Nephron (organoid): ENCODE measurements at regions not wholly inside any gene's neighbourhood (a gene's known extent, or its start where the extent isn't known, plus 50 kb on each side); places are given as distances from the start of the nearest gene placed in this dataset.
"Not testable (repeated sequence)": the region's sequence is repeated elsewhere in the genome, so short reads cannot be mapped to it uniquely, and the experiment has no call there.

Experiments
- H3K27ac Mint-ChIP-seq, 3 experiments: 2 replicates each; pipeline ENCODE4 v1.8.0; 2020; ENCODE audit warnings: mixed read lengths in 3 of 3, mild to moderate bottlenecking in 2 of 3, moderate library complexity in 1 of 3
- H3K27me3 Mint-ChIP-seq: 2 replicates; pipeline ENCODE4 v1.8.0; 2021; ENCODE audit warnings: low read depth, mild to moderate bottlenecking, moderate library complexity, mixed read lengths
- H3K36me3 Mint-ChIP-seq: 2 replicates; pipeline ENCODE4 v1.8.0; 2020; ENCODE audit warnings: low read depth, mixed read lengths
- H3K4me1 Mint-ChIP-seq: 2 replicates; pipeline ENCODE4 v1.8.0; 2020; ENCODE audit warnings: mixed read lengths
- H3K4me3 Mint-ChIP-seq, 3 experiments: 2 replicates each; pipeline ENCODE4 v1.8.0; 2020; ENCODE audit warnings: mild to moderate bottlenecking in 3 of 3, mixed read lengths in 3 of 3, moderate library complexity in 2 of 3
- H3K9me3 Mint-ChIP-seq: 2 replicates; pipeline ENCODE4 v1.8.0; 2020; ENCODE audit warnings: mixed read lengths
- TF ChIP-seq, protein P1 (sequence below), 3 experiments: fragments of 200-600 bp; sonication (generic); IDR thresholded peaks; one replicate each; pipeline ENCODE4 v1.5.0; 2021; ENCODE audit warnings: antibody characterized with exemption in 3 of 3; ENCODE audit not compliant: unreplicated experiment in 3 of 3

DNA sequence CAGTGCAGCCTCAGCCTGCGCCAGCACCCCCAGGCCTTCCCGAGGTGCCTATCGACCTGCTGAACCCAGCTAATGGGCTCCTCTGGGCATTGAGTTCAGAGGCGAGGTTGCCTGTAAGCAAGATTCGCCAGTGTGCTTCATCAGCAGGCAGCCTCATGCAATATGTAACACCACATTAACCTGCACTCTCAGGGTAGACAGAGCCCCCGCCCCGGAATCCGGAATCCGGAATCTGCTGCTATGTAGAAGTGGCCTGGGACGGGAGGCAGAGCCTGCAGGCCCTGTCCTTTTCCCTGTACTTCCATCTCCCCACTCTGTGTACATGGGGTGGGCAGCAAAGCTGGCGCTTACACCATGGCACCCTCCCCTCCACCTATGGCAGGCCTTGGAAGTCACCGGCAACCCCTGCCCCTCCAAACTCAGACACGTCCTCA lies 83.9 kb upstream of the RET start:
- no peak overlapping the region for H3K27ac Mint-ChIP-seq
- peaks cover 6% of the 10 kb centered on the region for H3K27me3 Mint-ChIP-seq
- TF ChIP-seq, protein P1, sequence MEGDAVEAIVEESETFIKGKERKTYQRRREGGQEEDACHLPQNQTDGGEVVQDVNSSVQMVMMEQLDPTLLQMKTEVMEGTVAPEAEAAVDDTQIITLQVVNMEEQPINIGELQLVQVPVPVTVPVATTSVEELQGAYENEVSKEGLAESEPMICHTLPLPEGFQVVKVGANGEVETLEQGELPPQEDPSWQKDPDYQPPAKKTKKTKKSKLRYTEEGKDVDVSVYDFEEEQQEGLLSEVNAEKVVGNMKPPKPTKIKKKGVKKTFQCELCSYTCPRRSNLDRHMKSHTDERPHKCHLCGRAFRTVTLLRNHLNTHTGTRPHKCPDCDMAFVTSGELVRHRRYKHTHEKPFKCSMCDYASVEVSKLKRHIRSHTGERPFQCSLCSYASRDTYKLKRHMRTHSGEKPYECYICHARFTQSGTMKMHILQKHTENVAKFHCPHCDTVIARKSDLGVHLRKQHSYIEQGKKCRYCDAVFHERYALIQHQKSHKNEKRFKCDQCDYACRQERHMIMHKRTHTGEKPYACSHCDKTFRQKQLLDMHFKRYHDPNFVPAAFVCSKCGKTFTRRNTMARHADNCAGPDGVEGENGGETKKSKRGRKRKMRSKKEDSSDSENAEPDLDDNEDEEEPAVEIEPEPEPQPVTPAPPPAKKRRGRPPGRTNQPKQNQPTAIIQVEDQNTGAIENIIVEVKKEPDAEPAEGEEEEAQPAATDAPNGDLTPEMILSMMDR (IDR thresholded peaks at IDR 0.05; ENCODE audit: unreplicated experiment in 3 of 3): no peak
- H3K4me1 Mint-ChIP-seq: peaks cover 6% of the 10 kb centered on the region
- no peaks in the 10 kb centered on the region for H3K36me3 Mint-ChIP-seq
- H3K9me3 Mint-ChIP-seq: no peaks in the 10 kb centered on the region
- H3K4me3 Mint-ChIP-seq: no peak overlapping the region

DNA sequence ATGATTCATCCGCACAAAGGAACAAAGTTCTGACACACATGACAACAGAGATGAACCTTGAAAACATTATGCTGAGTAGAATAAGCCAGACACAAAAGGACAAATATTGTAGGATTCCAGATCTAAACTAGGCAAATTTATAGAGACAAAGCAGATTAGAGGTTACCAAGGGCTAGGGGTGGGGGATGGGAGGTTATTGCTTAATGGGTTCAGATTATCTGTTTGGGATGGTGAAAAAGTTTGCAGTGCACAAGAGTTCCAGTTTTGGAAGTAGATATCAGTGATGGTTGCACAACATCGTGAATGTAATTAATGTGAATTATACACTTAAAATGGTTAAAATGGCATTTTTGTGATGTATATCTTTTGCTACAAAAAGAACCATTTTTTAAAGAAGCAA lies 82.0 kb upstream of the RET start:
- H3K27ac Mint-ChIP-seq, H3K36me3 Mint-ChIP-seq, H3K27me3 Mint-ChIP-seq, H3K4me3 Mint-ChIP-seq, H3K4me1 Mint-ChIP-seq, H3K9me3 Mint-ChIP-seq: not testable (repeated sequence)

DNA sequence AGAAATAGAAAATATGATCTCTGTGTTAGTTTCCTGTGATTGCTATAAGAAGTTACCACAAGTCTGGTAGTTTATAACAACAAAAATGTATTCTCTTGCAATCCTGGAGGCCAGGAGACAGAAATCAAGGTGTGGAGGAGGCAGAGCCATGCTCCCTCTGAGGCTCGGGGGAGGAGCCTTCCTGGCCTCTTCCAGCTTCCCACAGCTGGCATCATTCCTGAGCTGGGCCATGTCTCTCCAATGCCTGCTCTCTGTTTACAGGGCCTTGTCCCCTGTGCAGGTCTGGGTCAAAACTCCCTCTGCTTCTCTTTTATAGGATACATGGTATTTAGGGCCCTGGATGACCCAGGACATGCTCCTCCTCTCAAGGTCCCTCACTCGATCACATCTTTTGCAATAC lies 81.3 kb upstream of the RET start:
- no peak overlapping the region for H3K4me3 Mint-ChIP-seq

GRCh38 chr10:42996588-42996987 lies 80.3 kb upstream of the RET start:
- no peak overlapping the region for H3K4me3 Mint-ChIP-seq
- no peaks in the 10 kb centered on the region for H3K27me3 Mint-ChIP-seq
- TF ChIP-seq, protein P1 (IDR thresholded peaks at IDR 0.05; ENCODE audit: unreplicated experiment in 3 of 3): no peak
- H3K36me3 Mint-ChIP-seq: no peaks in the 10 kb centered on the region
- H3K9me3 Mint-ChIP-seq: no peaks in the 10 kb centered on the region
- no peaks in the 10 kb centered on the region for H3K4me1 Mint-ChIP-seq
- H3K27ac Mint-ChIP-seq: no peak overlapping the region

More for the DNA sequence above, 81.3 kb upstream of the RET start:
- TF ChIP-seq, protein P1 (IDR thresholded peaks at IDR 0.05; ENCODE audit: unreplicated experiment in 3 of 3): no peak
- Mint-ChIP-seq H3K9me3 (no peaks in the 10 kb centered on the region), H3K27me3 (no peaks in the 10 kb centered on the region), H3K4me1 (no peaks in the 10 kb centered on the region), H3K36me3 (no peaks in the 10 kb centered on the region), H3K27ac (no peak overlapping the region)

DNA sequence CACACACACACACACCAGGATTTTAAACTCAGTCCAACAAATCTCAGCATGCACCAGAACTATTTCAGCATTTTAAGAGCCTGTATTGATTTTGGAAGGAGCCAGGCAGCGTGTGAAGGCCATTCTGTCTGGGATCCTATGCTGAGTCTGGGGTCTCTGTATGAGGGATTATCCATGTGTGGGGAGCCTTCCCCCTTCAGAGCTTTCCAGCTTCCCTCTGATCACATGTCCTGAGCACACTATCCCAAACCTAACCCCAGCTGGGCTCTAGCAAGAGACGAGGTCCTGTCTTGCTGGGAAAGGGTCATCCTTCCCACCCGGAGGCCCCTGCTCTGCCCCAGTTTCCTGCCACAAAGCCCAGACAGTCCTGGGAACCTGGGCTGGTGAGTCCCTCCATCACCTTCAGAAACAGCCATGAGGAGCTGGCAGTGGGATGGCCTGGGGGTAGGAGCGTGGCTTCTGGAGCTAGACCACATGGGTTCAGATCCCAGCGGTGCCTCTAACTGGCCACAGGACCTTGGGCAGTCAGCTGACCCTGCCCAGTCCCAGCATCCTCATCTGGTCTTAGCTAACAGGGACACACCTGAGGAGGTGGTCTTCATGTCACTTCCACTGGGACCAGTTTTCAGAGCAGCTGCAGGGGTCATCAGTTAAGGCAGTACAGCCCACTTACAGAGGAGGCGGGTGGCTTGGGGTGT lies 79.6 kb upstream of the RET start:
- TF ChIP-seq, protein P1 (IDR thresholded peaks at IDR 0.05; ENCODE audit: unreplicated experiment in 3 of 3): no peak
- H3K27ac Mint-ChIP-seq: no peak overlapping the region
- no peak overlapping the region for H3K4me3 Mint-ChIP-seq
- H3K36me3 Mint-ChIP-seq: no peaks in the 10 kb centered on the region
- H3K27me3 Mint-ChIP-seq: no peaks in the 10 kb centered on the region
- H3K4me1 Mint-ChIP-seq: no peaks in the 10 kb centered on the region
- H3K9me3 Mint-ChIP-seq: no peaks in the 10 kb centered on the region

DNA sequence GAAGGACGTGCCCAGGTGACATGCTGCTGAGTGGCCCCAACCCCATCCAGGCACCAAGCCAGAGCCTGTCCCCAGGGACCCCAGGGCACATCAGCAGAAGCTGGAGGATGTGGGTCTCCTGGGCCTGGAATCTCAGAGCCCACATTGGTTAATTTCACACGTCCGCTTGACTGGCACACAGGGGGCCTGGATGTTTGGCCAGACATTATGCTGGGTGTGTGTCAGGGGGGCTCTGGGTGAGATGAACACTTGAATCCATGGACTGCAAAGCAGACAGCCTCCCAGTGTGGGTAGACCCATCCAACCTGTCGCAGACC lies 79.1 kb upstream of the RET start:
- H3K27ac Mint-ChIP-seq: no peak overlapping the region
- TF ChIP-seq, protein P1 (IDR thresholded peaks at IDR 0.05; ENCODE audit: unreplicated experiment in 3 of 3): no peak
- no peak overlapping the region for H3K4me3 Mint-ChIP-seq
- H3K27me3 Mint-ChIP-seq: no peaks in the 10 kb centered on the region
- no peaks in the 10 kb centered on the region for H3K4me1 Mint-ChIP-seq
- no peaks in the 10 kb centered on the region for H3K36me3 Mint-ChIP-seq
- no peaks in the 10 kb centered on the region for H3K9me3 Mint-ChIP-seq
